ENCODE measurements at regions not wholly inside any gene's neighbourhood (a gene's known extent, or its start where the extent isn't known, plus 50 kb on each side); places are given as distances from the start of the nearest gene placed in this dataset.

DNA sequence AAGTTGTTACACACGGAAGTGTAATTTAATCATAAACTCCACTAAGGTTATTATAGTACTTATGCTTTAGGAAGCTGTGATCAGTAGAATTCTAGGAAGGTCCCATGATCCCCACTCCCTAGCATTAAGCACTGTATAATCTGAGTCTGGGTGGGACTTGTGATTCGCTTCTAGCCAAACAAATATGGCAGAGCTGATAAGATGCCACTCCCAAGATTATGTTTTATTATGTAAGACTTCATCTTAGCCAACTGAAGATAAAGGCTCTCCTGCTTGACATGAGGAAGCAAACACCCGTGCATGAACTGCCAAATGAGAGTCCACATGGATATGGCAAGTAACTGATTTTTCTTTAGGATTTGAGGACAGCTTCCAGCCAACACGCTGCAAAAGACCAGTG lies 186.4 kb upstream of the NDST3 start:
- no peak overlapping the region for H3K4me3 Mint-ChIP-seq (ENCODE audit: unreplicated experiment)
- no peaks in the 10 kb centered on the region for H3K4me1 Mint-ChIP-seq (ENCODE audit: low read depth)
- H3K27ac Mint-ChIP-seq (ENCODE audit: unreplicated experiment) = no peak overlapping the region
- peaks cover 17% of the 10 kb centered on the region for H3K9me3 Mint-ChIP-seq (ENCODE audit: low read depth)
- no peak for DNase-seq (ENCODE audit: low spot score)
- TF ChIP-seq, protein P1, sequence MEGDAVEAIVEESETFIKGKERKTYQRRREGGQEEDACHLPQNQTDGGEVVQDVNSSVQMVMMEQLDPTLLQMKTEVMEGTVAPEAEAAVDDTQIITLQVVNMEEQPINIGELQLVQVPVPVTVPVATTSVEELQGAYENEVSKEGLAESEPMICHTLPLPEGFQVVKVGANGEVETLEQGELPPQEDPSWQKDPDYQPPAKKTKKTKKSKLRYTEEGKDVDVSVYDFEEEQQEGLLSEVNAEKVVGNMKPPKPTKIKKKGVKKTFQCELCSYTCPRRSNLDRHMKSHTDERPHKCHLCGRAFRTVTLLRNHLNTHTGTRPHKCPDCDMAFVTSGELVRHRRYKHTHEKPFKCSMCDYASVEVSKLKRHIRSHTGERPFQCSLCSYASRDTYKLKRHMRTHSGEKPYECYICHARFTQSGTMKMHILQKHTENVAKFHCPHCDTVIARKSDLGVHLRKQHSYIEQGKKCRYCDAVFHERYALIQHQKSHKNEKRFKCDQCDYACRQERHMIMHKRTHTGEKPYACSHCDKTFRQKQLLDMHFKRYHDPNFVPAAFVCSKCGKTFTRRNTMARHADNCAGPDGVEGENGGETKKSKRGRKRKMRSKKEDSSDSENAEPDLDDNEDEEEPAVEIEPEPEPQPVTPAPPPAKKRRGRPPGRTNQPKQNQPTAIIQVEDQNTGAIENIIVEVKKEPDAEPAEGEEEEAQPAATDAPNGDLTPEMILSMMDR (IDR thresholded peaks at IDR 0.05) = no peak
- peaks cover 3% of the 10 kb centered on the region for H3K27me3 Mint-ChIP-seq (ENCODE audit: low read depth)
- peaks cover 5% of the 10 kb centered on the region for H3K36me3 Mint-ChIP-seq (ENCODE audit: low read depth)

- TF ChIP-seq, protein P1 (IDR thresholded peaks at IDR 0.05) = no peak
- Mint-ChIP-seq H3K4me3 (ENCODE audit: unreplicated experiment) (no peak overlapping the region), H3K9me3 (ENCODE audit: low read depth) (no peaks in the 10 kb centered on the region)
These were observed 166.1 kb upstream of the NDST3 start for GRCh38 chr4:117868201-117868600.

DNA sequence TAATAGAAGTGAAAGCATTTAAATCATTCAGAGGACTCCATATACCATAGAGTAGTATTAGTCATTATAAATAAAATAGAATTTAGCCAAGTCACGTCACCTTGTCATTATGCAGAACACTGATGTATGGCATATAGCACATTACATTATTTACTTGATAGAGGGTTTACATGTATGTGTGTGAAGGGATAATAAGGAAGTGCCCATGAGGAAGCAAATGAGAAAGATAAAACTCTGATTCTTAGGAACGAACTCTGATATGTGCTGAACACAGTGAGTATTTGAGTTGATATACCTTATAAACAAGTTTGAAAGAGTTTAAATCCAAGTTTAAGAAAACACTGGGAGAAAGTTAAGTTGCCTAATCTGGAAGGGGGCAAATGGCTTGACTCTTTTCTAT lies 160.5 kb upstream of the NDST3 start:
- no peaks in the 10 kb centered on the region for H3K36me3 Mint-ChIP-seq (ENCODE audit: low read depth)
- no peak overlapping the region for H3K4me3 Mint-ChIP-seq (ENCODE audit: unreplicated experiment)
- H3K27ac Mint-ChIP-seq (ENCODE audit: unreplicated experiment) = no peak overlapping the region

More at GRCh38 chr4:117868201-117868600, 166.1 kb upstream of the NDST3 start:
- DNase-seq (ENCODE audit: low spot score) = no peak
- Mint-ChIP-seq H3K27me3 (ENCODE audit: low read depth) (no peaks in the 10 kb centered on the region), H3K27ac (ENCODE audit: unreplicated experiment) (no peak overlapping the region), H3K36me3 (ENCODE audit: low read depth) (no peaks in the 10 kb centered on the region), H3K4me1 (ENCODE audit: low read depth) (no peaks in the 10 kb centered on the region)

GRCh38 chr4:117874216-117874615 lies 160.1 kb upstream of the NDST3 start:
- Mint-ChIP-seq H3K4me1 (ENCODE audit: low read depth) (no peaks in the 10 kb centered on the region), H3K27ac (ENCODE audit: unreplicated experiment) (no peak overlapping the region)
- TF ChIP-seq, protein P1 (IDR thresholded peaks at IDR 0.05) = no peak

More for the DNA sequence above, 160.5 kb upstream of the NDST3 start:
- Mint-ChIP-seq H3K4me1 (ENCODE audit: low read depth) (no peaks in the 10 kb centered on the region), H3K27me3 (ENCODE audit: low read depth) (no peaks in the 10 kb centered on the region), H3K9me3 (ENCODE audit: low read depth) (no peaks in the 10 kb centered on the region)
- DNase-seq (ENCODE audit: low spot score) = no peak
- TF ChIP-seq, protein P1 (IDR thresholded peaks at IDR 0.05) = no peak

DNA sequence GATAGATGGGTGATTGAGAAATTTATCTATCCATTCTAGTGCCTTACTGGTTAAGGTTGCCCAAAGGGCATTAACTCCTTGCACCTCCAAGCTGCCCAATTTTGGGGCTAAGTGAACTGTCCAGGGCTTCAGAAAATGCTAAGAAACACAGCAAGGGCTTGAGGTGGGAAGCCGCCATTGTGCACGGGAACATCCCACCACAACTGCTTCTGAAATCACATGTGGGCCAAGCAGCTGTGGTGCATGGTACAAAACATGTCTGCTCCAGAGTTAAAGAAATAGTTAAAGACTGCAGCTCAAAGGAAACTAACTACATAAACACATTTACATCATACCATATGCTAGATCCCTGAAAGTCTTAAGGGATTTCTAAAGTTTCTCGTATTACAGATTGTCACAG lies 144.3 kb upstream of the NDST3 start:
- Mint-ChIP-seq H3K36me3 (ENCODE audit: low read depth) (no peaks in the 10 kb centered on the region), H3K27ac (ENCODE audit: unreplicated experiment) (no peak overlapping the region), H3K9me3 (ENCODE audit: low read depth) (peaks cover 4% of the 10 kb centered on the region), H3K27me3 (ENCODE audit: low read depth) (no peaks in the 10 kb centered on the region), H3K4me1 (ENCODE audit: low read depth) (no peaks in the 10 kb centered on the region), H3K4me3 (ENCODE audit: unreplicated experiment) (no peak overlapping the region)
- DNase-seq (ENCODE audit: low spot score) = no peak
- TF ChIP-seq, protein P1 (IDR thresholded peaks at IDR 0.05) = no peak

More at GRCh38 chr4:117874216-117874615, 160.1 kb upstream of the NDST3 start:
- Mint-ChIP-seq H3K9me3 (ENCODE audit: low read depth) (no peaks in the 10 kb centered on the region), H3K4me3 (ENCODE audit: unreplicated experiment) (no peak overlapping the region), H3K27me3 (ENCODE audit: low read depth) (no peaks in the 10 kb centered on the region), H3K36me3 (ENCODE audit: low read depth) (no peaks in the 10 kb centered on the region)
- DNase-seq (ENCODE audit: low spot score) = no peak
